LNCAP (cell line): ENCODE measurements at regions not wholly inside any gene's neighbourhood (a gene's known extent, or its start where the extent isn't known, plus 50 kb on each side); places are given as distances from the start of the nearest gene placed in this dataset.

Experiments
- CTCF ChIP-seq: fragments of 450-650 bp; IDR thresholded peaks from 2 replicates; pipeline ENCODE4 v1.5.1; 2017; ENCODE audit warnings: mild to moderate bottlenecking

DNA sequence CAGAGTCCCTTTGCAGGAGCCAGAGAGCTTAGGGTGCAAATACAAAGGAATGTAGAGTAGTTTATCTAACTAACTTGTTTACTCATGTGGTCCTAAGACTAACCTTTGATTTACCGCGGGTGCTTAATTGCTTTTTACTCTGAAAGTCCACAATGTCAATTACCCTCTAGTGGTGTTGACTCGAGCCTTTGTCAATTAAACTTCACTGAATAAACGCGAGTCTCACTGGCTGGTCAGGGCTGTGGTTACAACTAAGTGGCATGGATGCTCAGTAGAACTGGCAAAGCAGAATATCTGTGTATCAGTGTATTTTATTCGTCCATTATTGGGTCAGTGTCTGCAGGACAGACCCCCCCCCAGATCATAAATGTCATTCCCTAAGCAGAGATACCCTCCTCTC lies 181.7 kb downstream of the OR4C45 start:
- no peak for TF ChIP-seq CTCF

DNA sequence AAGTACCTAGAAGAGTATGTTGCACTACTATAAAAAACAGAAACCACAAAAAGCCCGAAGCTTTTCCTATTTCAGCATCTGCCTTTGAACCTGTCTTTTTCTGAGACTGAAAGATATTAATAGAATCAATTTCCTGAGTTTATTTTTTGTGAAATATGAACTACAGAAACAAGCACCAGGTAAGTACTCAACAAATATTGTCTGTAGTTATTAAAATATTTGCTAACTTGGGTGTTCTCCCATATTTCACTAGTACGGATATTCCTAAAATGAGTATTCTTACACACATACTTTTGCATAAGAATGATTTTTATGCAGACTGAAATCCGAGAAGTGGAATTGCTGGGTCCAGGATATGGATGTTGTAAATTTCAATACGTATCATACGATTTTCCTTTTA lies 188.0 kb downstream of the OR4C45 start:
- no peak for TF ChIP-seq CTCF

DNA sequence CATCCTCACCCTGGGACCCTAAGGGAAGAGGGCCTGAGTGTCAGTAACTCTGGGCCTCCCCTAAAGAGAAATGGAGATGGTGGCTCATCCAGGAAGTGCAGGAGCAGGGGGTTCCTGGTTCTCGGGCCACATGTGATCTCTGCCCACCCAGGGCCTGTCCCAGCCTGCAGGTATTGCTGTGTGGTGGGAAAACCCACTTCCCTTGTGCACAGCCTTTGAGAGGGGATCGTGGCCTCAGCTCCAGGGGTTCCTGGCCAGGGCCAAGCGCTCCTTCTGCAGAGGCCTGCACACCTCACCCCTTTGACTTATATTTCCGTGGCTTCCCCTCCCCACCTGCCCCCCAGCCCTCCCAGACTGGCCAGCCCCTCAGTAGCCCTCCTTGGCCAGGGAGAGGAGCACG lies 213.5 kb downstream of the OR4C45 start:
- no peak for TF ChIP-seq CTCF

DNA sequence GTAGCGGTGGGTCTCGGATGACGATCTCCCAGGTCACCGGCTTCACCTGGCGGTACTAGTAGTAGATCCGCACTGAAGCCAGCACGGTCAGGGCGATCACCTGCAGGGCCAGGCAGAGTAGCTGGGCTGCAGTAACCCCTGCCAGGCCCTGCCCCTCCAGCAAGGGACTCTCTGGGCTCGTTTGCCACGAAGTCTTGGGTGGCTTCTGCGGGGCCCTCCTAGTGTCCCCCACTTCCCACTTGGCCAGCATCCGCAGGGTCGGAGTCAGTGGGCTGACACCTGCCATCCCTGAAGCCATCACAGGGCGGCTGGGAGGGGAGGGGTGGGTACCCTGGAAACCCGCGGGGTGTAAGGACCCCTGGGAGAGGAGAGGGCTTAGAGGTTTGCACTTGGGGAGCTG lies 214.0 kb downstream of the OR4C45 start:
- TF ChIP-seq CTCF = no peak

DNA sequence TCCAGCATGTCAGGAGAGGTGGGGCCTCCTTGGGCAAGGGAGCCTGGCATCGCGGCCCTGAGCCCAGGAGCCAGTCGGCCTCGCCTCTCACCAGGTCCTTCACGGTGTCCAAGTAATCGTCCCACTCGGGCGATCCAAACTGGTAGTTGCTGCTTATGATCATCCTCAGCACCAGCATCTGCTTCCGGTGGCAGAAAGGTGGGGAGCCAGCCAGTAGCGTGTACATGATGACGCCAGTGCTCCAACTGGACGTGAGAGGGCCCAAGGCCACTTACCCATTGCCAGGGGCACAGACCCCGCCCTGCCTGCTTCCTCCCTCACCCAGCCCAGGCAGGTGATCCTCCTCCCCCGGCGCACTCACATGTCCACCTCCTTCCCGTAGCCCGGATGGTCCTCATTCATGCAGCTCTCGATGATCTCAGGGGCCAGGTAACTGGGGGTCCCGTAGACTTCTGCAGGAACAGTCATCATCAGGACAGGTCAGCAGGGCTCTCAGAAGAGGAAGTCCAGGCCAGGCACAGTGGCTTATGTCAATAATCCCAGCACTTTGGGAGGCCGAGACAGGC lies 214.7 kb downstream of the OR4C45 start:
- TF ChIP-seq CTCF = no peak

DNA sequence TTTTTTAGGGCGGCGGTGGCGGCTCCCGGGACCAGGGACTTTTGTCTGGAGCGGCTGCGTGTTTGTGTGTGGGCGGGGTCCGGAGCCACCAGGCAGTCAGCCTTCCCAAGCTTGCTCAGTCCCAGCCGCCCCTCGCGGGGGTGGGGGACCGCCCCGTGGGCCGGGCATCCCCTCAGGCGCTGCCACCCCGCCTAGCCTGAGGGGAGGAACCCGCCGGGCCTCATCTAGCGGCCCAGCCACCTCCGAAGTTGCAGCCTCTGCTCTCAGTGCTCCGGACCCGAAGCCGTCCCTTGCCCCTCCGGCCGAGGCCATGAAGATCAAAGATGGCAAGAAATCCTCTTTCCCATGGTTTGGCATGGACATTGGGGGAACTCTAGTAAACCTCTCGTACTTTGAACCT lies 235.2 kb downstream of the OR4C45 start:
- no peak for TF ChIP-seq CTCF

DNA sequence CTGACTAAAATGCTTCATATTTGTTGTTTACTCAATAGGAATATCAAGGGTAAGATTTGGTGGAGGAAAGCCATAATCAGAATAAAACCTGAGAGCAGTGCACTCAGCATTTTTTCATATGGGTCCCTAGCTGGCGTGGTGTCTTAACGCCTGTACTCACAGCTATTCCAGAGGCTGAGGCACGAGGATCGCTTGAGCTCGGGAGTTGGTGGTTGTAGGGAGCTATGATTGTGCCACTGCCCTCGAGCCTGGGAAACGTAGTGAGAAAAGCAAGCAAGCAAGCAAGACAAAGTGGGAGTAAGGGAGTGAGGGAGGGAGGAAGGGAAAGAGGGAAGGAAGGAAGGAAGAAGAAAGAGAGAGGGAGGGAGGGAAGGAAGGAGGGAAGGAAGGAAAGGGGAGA lies 242.5 kb downstream of the OR4C45 start:
- TF ChIP-seq CTCF = no peak

GRCh38 chr11:50278756-50279155 lies 246.1 kb downstream of the OR4C45 start:
- no peak for TF ChIP-seq CTCF
